Suprapubic skin (tissue), 4 donors: ENCODE measurements at regions not wholly inside any gene's neighbourhood (a gene's known extent, or its start where the extent isn't known, plus 50 kb on each side); places are given as distances from the start of the nearest gene placed in this dataset.

Experiments
- DNase-seq, 2 donors: peaks; one replicate each; pipeline ENCODE4 v3.0.0-alpha.2; 2019; ENCODE audit warnings: low spot score in 2 of 2
- H3K27ac ChIP-seq: fragments of 200-600 bp; sonication (generic); one replicate; pipeline ENCODE4 v1.5.1; 2019
- H3K27me3 ChIP-seq: fragments of 200-600 bp; sonication (generic); one replicate; pipeline ENCODE4 v1.5.1; 2019
- H3K36me3 ChIP-seq: fragments of 200-600 bp; sonication (generic); one replicate; pipeline ENCODE4 v1.5.1; 2019
- H3K4me1 ChIP-seq: fragments of 200-600 bp; sonication (generic); one replicate; pipeline ENCODE4 v1.5.1; 2019
- H3K4me3 ChIP-seq: fragments of 200-600 bp; sonication (generic); one replicate; pipeline ENCODE4 v1.5.1; 2019; ENCODE audit warnings: mild to moderate bottlenecking
- H3K9me3 ChIP-seq: fragments of 200-600 bp; sonication (generic); one replicate; pipeline ENCODE4 v1.5.1; 2019
- CTCF ChIP-seq, 2 donors: fragments of 200-600 bp in 1 of 2; fragments of 450-650 bp in 1 of 2; sonication (generic) in 1 of 2; IDR thresholded peaks; one replicate each; pipeline ENCODE4 v1.5.1; 2016 to 2019; ENCODE audit warnings: antibody characterized with exemption in 2 of 2, mild to moderate bottlenecking in 1 of 2, moderate library complexity in 1 of 2
- EP300 ChIP-seq: sonication (generic); formaldehyde crosslinking; IDR thresholded peaks from one replicate; pipeline ENCODE4 v1.6.1; 2017; ENCODE audit warnings: antibody characterized with exemption
- POLR2A ChIP-seq, 2 donors: fragments of 450-650 bp; IDR thresholded peaks; one replicate each; pipeline ENCODE4 v1.6.1; 2017; ENCODE audit warnings: antibody characterized with exemption in 2 of 2, mild to moderate bottlenecking in 2 of 2, moderate library complexity in 2 of 2
- POLR2AphosphoS5 ChIP-seq, 3 donors: sonication (generic); formaldehyde crosslinking; IDR thresholded peaks; one replicate each; pipeline ENCODE4 v1.6.1; 2017; ENCODE audit warnings: antibody characterized with exemption in 3 of 3
- WGBS: methylation state at CpG from one replicate; pipeline ENCODE4 v1.1.5; 2018; 5-methylcytosine and 5-hydroxymethylcytosine counted together

GRCh38 chr12:39048395-39048794, 143.0 kb upstream of the CPNE8 start:
- H3K9me3 ChIP-seq: no peaks in the 10 kb centered on the region
- H3K4me1 ChIP-seq: no peaks in the 10 kb centered on the region
- no peak overlapping the region for H3K27ac ChIP-seq
- H3K36me3 ChIP-seq: no peaks in the 10 kb centered on the region
- no peak for DNase-seq
- no peaks in the 10 kb centered on the region for H3K27me3 ChIP-seq
- no peak overlapping the region for H3K4me3 ChIP-seq
- TF ChIP-seq EP300: no peak
- TF ChIP-seq POLR2AphosphoS5 (IDR thresholded peaks at IDR 0.05): no peak
- no peak for TF ChIP-seq CTCF (IDR thresholded peaks at IDR 0.05)
- no peak for TF ChIP-seq POLR2A (IDR thresholded peaks at IDR 0.05)

DNA sequence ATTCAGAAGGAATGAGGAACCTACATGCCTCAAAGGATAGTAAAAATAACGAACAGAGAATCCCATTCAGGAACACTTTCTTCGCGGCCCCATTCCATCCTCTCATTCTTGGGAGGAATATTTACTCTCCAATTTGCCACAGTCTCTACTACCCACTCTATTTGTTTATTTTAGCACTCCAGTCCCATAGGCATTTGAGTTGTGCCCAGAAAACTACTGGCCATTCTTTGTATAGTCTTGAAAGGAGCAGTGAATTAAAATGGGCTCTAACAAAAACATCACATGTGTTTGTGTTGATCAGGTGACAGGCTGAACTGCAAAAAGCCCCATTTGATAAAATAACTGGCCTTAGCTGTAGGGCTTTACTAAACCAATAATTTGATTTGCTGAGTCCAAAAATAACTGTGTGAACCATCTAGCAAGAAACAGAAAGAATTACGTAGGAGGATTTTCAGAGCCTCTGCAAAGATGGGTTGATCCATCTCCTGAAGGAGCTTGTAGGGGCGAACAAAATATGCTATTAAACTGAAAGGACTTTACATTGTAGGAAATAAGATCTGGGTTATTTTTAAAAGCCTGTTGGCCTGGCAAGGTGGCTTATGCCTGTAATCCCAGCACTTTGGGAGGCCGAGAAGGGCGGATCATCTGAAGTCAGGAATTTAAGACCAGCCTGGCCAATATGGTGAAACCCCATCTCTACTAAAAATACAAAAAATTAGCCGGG, 142.3 kb upstream of the CPNE8 start:
- DNase-seq: no peak
- no peaks in the 10 kb centered on the region for H3K9me3 ChIP-seq
- no peak overlapping the region for H3K27ac ChIP-seq
- no peaks in the 10 kb centered on the region for H3K4me1 ChIP-seq
- H3K4me3 ChIP-seq: no peak overlapping the region
- no peak for TF ChIP-seq CTCF (IDR thresholded peaks at IDR 0.05)
- no peak for TF ChIP-seq POLR2A (IDR thresholded peaks at IDR 0.05)
- no peak for TF ChIP-seq EP300
- no peak for TF ChIP-seq POLR2AphosphoS5 (IDR thresholded peaks at IDR 0.05)
- H3K27me3 ChIP-seq: no peaks in the 10 kb centered on the region
- 80% methylated on average over 8 of the region's 8 CpGs for WGBS
- H3K36me3 ChIP-seq: no peaks in the 10 kb centered on the region

DNA sequence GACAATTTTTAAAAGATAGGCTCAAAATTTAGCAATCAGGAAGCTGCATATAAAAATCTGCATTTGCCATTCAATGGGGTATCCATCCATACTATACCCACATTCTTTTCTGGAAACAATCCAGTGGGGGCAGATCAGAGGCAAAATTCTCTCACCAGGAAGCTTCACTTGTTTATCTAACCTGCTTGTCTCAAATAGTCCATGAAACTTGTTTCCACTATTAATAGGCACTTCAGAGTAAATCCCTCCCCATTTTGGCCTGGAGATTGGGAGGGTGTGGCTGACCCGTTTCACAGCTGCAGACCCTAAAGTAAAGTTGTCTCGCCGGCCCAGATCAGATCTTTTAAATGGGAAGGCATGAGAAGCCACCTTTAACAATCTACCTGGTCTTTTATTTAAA, 139.4 kb upstream of the CPNE8 start:
- 46% methylated on average over 3 of the region's 3 CpGs for WGBS
- TF ChIP-seq CTCF (IDR thresholded peaks at IDR 0.05) (no peak), EP300 (no peak), POLR2A (IDR thresholded peaks at IDR 0.05) (no peak), POLR2AphosphoS5 (IDR thresholded peaks at IDR 0.05) (no peak)
- DNase-seq: no peak
- Histone ChIP-seq H3K27me3 (no peaks in the 10 kb centered on the region), H3K4me3 (no peak overlapping the region), H3K9me3 (no peaks in the 10 kb centered on the region), H3K4me1 (no peaks in the 10 kb centered on the region), H3K27ac (no peak overlapping the region), H3K36me3 (no peaks in the 10 kb centered on the region)

GRCh38 chr12:39043424-39043822, 138.0 kb upstream of the CPNE8 start:
- no peaks in the 10 kb centered on the region for H3K9me3 ChIP-seq
- H3K4me1 ChIP-seq: no peaks in the 10 kb centered on the region
- WGBS: 18% methylated on average over 2 of the region's 2 CpGs
- DNase-seq: no peak
- H3K4me3 ChIP-seq: no peak overlapping the region
- TF ChIP-seq EP300 (no peak), CTCF (IDR thresholded peaks at IDR 0.05) (no peak), POLR2AphosphoS5 (IDR thresholded peaks at IDR 0.05) (no peak), POLR2A (IDR thresholded peaks at IDR 0.05) (no peak)
- H3K36me3 ChIP-seq: no peaks in the 10 kb centered on the region
- peaks cover 3% of the 10 kb centered on the region for H3K27me3 ChIP-seq
- no peak overlapping the region for H3K27ac ChIP-seq

DNA sequence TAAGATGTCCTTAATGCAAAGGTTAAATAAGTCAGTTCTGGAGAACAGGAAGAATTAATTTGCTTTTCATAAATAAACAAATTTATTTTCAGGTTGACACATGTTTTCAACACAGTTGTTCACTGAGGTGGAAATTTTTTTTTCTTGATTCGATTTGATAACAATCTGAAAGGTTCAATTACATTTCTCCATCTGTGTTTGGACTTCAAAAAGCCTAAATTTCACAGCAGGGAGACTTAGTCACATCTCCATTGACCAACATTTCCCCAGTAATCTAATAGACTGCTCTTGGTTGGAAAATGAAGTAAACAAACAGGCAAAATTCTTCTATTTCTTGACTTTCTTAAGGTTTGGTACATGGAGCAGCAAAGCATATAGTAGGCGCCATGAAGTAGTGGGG, 134.9 kb upstream of the CPNE8 start:
- H3K4me3 ChIP-seq: no peak overlapping the region
- no peaks in the 10 kb centered on the region for H3K4me1 ChIP-seq
- no peak for DNase-seq
- H3K27me3 ChIP-seq: peaks cover 3% of the 10 kb centered on the region
- H3K9me3 ChIP-seq: no peaks in the 10 kb centered on the region
- WGBS: 72% methylated on average over 2 of the region's 2 CpGs
- no peak overlapping the region for H3K27ac ChIP-seq
- TF ChIP-seq POLR2A (IDR thresholded peaks at IDR 0.05): no peak
- TF ChIP-seq EP300: no peak
- TF ChIP-seq CTCF (IDR thresholded peaks at IDR 0.05): no peak
- no peak for TF ChIP-seq POLR2AphosphoS5 (IDR thresholded peaks at IDR 0.05)
- H3K36me3 ChIP-seq: no peaks in the 10 kb centered on the region
